ENCODE measurements at regions not wholly inside any gene's neighbourhood (a gene's known extent, or its start where the extent isn't known, plus 50 kb on each side); places are given as distances from the start of the nearest gene placed in this dataset.

- TF ChIP-seq, protein P1, sequence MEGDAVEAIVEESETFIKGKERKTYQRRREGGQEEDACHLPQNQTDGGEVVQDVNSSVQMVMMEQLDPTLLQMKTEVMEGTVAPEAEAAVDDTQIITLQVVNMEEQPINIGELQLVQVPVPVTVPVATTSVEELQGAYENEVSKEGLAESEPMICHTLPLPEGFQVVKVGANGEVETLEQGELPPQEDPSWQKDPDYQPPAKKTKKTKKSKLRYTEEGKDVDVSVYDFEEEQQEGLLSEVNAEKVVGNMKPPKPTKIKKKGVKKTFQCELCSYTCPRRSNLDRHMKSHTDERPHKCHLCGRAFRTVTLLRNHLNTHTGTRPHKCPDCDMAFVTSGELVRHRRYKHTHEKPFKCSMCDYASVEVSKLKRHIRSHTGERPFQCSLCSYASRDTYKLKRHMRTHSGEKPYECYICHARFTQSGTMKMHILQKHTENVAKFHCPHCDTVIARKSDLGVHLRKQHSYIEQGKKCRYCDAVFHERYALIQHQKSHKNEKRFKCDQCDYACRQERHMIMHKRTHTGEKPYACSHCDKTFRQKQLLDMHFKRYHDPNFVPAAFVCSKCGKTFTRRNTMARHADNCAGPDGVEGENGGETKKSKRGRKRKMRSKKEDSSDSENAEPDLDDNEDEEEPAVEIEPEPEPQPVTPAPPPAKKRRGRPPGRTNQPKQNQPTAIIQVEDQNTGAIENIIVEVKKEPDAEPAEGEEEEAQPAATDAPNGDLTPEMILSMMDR (conservative IDR thresholded peaks at IDR 0.05; ENCODE audit: low read depth, low read length), result no peak
- no peak for TF ChIP-seq EZH2phosphoT487 (IDR thresholded peaks at IDR 0.05; ENCODE audit: borderline replicate concordance, low read length)
These were observed 119.9 kb upstream of the TMEM106B start for GRCh38 chr7:12091231-12091630.

All from PC-3 (cell line).